ENCODE measurements at regions not wholly inside any gene's neighbourhood (a gene's known extent, or its start where the extent isn't known, plus 50 kb on each side); places are given as distances from the start of the nearest gene placed in this dataset.

GRCh38 chr2:136259551-136259950 is 141.6 kb upstream of the CXCR4 start:
- Histone ChIP-seq H3K9ac (ENCODE audit: insufficient read depth in 1 of 2, low read depth in 2 of 2, low read length in 2 of 2) (no peak overlapping the region), H3K9me3 (replicated peaks; ENCODE audit: control insufficient read depth, insufficient read depth, low read depth, low read length) (no peaks in the 10 kb centered on the region), H3K79me2 (ENCODE audit: control insufficient read depth, insufficient read depth, low read length) (no peaks in the 10 kb centered on the region), H3K27ac (ENCODE audit: extremely low read depth, low read depth, low read length) (no peak overlapping the region), H2AFZ (ENCODE audit: low read depth, low read length) (no peak overlapping the region), H3K36me3 (ENCODE audit: control insufficient read depth, insufficient read depth, low read length) (no peaks in the 10 kb centered on the region), H4K20me1 (replicated peaks; ENCODE audit: control insufficient read depth, insufficient read depth, low read length) (no peaks in the 10 kb centered on the region), H3K27me3 (ENCODE audit: control insufficient read depth in 2 of 2, insufficient read depth in 2 of 2, low read length in 2 of 2) (no peaks in the 10 kb centered on the region), H3K4me2 (ENCODE audit: insufficient read depth, low read length) (no peak overlapping the region), H3K4me3 (no peak overlapping the region), H3K9me1 (ENCODE audit: control insufficient read depth, insufficient read depth, low read length) (no peaks in the 10 kb centered on the region), H3K4me1 (replicated peaks in 1 of 2; ENCODE audit: control insufficient read depth in 2 of 2, insufficient read depth in 2 of 2, low read length in 2 of 2) (no peaks in the 10 kb centered on the region)
- 0% methylated on average over 3 of the region's 3 CpGs for WGBS (ENCODE audit: insufficient coverage, low coverage, missing lambda C conversion rate)
- in situ Hi-C loops (cut with MboI): no loop called here
- FAIRE-seq (no peak), DNase-seq (ENCODE audit: extremely low read depth in 1 of 4, low spot score in 3 of 4) (no peak), ATAC-seq (no peak)
- ChIA-PET POLR2A (no interaction called here), CTCF (ENCODE audit: low intra/inter-chr PET ratio) (no interaction called here)
- intact Hi-C loops (cut with micrococcal nuclease): no loop called here
- BruUV-seq (replicated peaks): no TSS peak
- TF ChIP-seq KDM5B (IDR thresholded peaks at IDR 0.05; ENCODE audit: insufficient replicate concordance, low read depth, low read length) (no peak), SLC30A9 (CRISPR knock-in tag; IDR thresholded peaks at IDR 0.05) (no peak), REST (IDR thresholded peaks at IDR 0.05; ENCODE audit: borderline replicate concordance) (no peak), REST (CRISPR knock-in tag; IDR thresholded peaks at IDR 0.05; ENCODE audit: low read depth) (no peak), RUNX1 (IDR thresholded peaks at IDR 0.05; ENCODE audit: low read depth) (no peak), AFF1 (IDR thresholded peaks at IDR 0.05; ENCODE audit: low read depth in 1 of 2, partially characterized antibody in 2 of 2) (no peak), TSC22D4 (tag; IDR thresholded peaks at IDR 0.05) (no peak), ZNF316 (IDR thresholded peaks at IDR 0.05) (no peak), KDM1A (IDR thresholded peaks at IDR 0.05) (no peak), EZH2 (IDR thresholded peaks at IDR 0.05; ENCODE audit: borderline replicate concordance, low read depth, low read length) (no peak), TCF7L2 (IDR thresholded peaks at IDR 0.05; ENCODE audit: low read depth, low read length) (no peak), SMAD4 (CRISPR knock-in tag; conservative IDR thresholded peaks at IDR 0.05) (no peak)
